H1 (cell line): ENCODE measurements at regions not wholly inside any gene's neighbourhood (a gene's known extent, or its start where the extent isn't known, plus 50 kb on each side); places are given as distances from the start of the nearest gene placed in this dataset.

Source experiments
- KDM1A ChIP-seq: fragments of 200-600, 300-600 bp; sonication (generic); IDR thresholded peaks from 2 replicates; pipeline ENCODE4 v1.7.1; 2016; ENCODE audit warnings: mild to moderate bottlenecking, low read length, borderline replicate concordance
- SIX5 ChIP-seq: IDR thresholded peaks from 2 replicates; pipeline ENCODE4 v1.6.1; 2011; ENCODE audit warnings: mild to moderate bottlenecking, low read depth, low read length
- TAF1 ChIP-seq: IDR thresholded peaks from 2 replicates; pipeline ENCODE4 v1.6.1; 2011; ENCODE audit warnings: mild to moderate bottlenecking, low read depth, low read length
- TF ChIP-seq, protein P1 (sequence below): IDR thresholded peaks from 2 replicates; pipeline ENCODE4 v1.6.1; 2011; ENCODE audit warnings: low read length, improper control_type of control experiment
- TF ChIP-seq, protein P2 (sequence below): IDR thresholded peaks from 2 replicates; pipeline ENCODE4 v1.6.1; 2012; ENCODE audit warnings: inconsistent platforms
- TF ChIP-seq, protein P3 (sequence below): IDR thresholded peaks from 2 replicates; pipeline ENCODE4 v1.6.1; 2012; ENCODE audit warnings: inconsistent platforms

DNA sequence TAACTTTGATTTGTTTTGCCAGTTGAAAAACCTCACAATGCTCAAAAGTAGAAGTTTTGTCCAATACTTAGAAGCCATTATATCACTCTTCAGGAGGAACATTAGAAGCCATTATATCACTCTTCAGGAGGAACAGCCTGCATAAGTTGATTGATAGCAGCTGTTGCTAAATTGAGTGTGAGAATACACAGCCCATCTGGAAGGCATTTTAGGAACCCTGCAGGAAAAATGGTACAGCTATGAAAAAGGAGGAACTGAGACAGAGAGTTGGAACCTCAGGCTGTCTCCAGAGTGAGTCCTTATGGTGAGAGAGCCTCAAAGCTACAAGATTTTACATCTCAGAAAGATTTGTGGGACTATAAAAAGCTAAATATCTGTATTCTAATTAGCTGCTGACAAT is 207.0 kb downstream of the MYRFL start (continued):
- TF ChIP-seq TAF1 (no peak), SIX5 (no peak), KDM1A (no peak)
- TF ChIP-seq, protein P1, sequence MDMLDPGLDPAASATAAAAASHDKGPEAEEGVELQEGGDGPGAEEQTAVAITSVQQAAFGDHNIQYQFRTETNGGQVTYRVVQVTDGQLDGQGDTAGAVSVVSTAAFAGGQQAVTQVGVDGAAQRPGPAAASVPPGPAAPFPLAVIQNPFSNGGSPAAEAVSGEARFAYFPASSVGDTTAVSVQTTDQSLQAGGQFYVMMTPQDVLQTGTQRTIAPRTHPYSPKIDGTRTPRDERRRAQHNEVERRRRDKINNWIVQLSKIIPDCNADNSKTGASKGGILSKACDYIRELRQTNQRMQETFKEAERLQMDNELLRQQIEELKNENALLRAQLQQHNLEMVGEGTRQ, result no peak
- TF ChIP-seq, protein P2, sequence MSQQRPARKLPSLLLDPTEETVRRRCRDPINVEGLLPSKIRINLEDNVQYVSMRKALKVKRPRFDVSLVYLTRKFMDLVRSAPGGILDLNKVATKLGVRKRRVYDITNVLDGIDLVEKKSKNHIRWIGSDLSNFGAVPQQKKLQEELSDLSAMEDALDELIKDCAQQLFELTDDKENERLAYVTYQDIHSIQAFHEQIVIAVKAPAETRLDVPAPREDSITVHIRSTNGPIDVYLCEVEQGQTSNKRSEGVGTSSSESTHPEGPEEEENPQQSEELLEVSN, result no peak
- TF ChIP-seq, protein P3, sequence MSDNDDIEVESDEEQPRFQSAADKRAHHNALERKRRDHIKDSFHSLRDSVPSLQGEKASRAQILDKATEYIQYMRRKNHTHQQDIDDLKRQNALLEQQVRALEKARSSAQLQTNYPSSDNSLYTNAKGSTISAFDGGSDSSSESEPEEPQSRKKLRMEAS, result no peak
